Muscle of back (tissue), 3 donors: ENCODE measurements at regions not wholly inside any gene's neighbourhood (a gene's known extent, or its start where the extent isn't known, plus 50 kb on each side); places are given as distances from the start of the nearest gene placed in this dataset.

Experiments
- DNase-seq, 3 donors: peaks; one replicate each; pipeline versions ENCODE4 v3.0.0 to v3.0.0-alpha.2; 2013

DNA sequence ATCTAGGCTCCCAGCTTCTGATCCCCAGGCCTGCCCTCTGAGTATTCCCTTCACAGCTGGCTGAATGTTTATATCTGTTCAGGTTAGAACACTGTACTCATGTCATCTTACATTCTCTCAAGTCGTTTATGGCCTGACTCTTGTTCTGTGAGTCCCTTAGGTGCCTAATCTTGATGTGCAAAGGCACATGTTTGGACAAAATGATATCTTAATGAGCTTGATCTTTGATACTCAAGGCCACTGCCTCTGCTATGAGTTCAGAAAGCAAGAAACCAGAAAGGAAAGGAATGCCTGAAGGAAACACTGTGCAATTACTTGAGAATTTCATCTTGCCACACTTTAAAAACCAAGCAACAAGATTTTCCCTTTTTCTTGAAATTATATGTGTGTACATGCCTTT lies 391.8 kb upstream of the ZNF608 start:
- DNase-seq: no peak

DNA sequence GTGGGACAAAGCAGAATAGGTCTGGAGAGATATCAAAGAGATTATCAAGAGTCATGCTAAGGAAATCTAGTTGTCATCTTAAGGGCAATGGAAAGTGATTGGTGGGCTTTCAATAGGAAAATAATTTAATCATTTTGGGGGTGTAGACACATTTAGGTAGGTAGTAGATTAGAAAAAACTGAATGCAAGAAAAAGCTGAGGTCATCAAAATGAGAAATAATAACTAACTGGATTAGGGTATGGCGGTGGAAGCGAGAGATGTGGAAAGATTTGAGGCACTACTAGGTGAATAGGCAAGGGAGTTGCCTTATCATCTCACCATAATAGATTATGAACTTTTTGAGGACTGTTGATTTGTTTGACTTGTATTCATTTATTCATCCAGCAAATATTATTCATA lies 393.2 kb upstream of the ZNF608 start:
- no peak for DNase-seq

DNA sequence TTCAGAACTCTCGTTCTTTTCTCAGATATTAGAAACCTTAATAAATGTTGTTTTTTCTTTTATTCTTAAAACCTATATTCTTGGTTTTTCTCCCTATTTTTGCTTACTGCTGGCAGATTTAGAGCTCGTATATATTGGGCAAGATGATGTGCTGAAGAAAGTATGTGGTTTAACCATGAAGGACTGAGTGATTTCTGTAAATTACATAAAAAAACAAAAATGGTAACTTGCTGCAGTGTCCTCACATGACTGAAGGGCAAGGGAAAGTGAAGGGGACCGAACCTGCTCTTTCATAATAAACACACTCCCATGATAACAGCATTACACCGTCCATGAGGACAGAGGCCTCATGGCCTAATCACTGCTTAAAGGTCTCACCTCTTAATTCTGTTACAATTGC lies 393.8 kb upstream of the ZNF608 start:
- DNase-seq: peak in 1 of 3 donors; percentile 16

DNA sequence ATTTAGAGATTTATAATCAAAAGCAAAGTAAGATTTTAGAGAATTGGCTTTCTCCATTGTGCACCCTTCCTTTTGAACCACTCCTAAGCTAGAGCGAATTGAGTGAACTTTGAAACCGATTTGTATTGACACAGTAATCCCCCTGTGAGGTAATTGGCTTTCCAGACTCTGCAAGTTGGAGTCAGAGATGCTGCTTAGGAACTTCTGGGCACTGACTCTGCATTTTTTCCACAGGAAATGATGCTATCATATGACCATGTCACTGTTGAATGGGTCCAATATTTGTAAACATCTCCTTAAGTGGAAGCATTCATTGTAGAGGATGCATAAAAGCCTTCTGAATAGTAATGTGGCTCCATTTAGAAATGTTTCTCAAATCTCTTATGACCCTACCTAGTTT lies 394.4 kb upstream of the ZNF608 start:
- DNase-seq: peak; percentile 80 to 93 (median 86)

DNA sequence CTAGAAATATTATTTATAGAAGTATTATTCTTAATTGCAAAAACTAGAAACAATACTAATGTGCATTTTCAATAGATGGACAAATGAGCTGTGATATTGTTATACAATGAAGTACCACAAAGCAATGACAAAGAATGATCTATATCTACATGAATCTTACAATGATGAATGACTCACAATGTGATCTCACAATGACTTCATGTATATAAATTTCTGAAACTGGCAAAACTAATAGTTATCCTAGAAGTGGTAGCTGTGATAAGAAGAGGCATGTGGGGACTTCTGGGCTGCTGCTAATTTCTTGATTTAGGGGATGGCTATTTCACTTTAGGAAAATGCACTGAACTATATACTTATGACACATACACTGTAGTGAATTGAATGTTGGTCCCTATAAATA lies 396.0 kb upstream of the ZNF608 start:
- no peak for DNase-seq

DNA sequence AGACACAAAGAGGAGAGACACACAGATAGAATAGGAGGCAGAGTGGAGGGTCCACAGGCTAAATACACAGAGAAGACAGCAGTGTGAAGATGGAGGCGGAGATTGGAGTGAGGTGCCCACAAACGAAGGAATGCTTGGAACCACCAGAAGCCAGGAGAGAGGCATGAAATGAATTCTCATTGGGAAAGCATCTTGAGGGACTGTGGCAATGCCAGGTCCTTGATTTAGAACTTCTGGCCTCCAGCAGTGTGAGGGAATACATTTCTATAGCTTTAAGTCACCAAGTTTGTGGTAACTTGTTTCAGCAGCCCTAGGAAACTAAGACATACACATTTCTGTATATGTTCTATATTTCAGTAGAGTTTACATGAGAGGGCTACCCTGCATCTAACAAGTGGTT lies 396.6 kb upstream of the ZNF608 start:
- DNase-seq: no peak

DNA sequence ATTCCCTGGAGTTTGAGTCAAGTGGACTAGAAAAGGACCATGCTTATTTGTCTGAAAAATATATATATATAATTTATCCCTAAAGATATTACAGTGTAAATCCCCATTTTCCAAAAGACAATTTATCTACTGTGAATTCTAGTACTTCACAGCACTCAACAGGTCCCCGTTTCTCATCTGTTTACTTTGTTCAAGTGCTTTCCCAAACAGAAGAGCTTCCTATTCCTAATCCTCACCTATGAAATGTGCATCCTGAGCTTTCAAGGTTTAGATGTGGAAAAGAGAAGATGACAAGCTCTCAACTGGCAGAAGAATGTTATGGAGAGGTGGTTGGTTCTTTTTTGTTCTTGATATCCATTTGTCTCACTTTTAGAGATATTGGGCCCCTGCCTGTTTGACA lies 401.6 kb upstream of the ZNF608 start:
- DNase-seq: no peak

DNA sequence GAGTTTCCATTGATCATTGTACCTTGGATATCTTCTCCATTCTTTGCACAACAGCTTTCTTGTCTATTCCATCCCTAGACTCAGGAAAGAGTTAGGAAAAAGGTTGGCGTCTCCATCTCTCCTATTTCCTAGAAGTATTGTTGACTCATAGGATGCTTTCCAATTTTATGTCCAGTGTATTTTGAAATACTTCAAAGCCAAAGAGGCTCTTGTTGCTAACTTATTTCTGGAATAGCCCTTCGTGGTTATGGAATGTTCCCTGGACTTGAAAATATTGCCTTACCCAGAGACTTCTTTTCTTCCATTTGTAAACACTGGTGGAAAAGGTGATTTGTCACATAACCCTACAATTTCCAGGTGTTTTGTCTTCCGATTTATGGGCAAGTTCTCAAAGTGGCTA lies 402.3 kb upstream of the ZNF608 start:
- DNase-seq: peak in 1 of 3 donors; percentile 12

DNA sequence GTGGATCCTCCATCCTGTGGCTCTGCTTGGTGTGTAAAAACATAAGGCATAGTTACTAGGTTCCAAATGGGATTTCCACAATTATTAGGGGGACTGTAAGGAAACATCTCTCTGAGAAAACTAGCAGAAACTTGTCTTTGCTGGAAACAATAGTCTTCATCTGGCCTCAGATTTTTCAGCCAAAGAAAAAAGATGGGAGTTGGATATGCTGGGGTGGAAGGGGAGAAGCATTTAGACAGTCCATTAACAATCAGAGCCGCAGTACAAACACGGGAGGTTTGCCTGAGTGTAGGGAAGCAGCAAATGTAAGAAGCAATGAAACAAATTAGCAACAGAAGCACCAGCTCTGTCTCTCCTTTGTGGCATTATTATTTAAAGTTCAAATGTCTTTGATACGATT lies 402.7 kb upstream of the ZNF608 start:
- DNase-seq: peak in 2 of 3 donors; percentile 38 to 55

DNA sequence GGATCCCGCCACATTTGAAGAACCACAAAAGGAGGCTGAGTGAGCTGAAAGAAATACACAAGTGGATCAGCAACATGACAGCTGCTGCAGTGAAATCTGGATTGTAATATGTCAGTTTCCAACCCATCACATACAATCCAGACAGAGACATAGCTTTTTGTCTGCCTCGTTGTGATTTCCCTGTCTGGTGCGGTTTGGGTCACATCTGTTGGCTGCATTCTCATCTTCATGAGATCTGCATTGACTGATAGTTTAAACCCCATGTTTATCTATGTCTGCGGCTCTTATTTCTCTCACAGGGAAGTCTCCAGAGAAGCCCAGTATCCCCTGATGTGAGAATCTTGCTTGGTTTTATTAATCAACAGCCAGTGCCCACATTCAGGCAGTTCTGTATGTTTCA lies 403.1 kb upstream of the ZNF608 start:
- DNase-seq: peak; percentile 32 to 72 (median 61)

DNA sequence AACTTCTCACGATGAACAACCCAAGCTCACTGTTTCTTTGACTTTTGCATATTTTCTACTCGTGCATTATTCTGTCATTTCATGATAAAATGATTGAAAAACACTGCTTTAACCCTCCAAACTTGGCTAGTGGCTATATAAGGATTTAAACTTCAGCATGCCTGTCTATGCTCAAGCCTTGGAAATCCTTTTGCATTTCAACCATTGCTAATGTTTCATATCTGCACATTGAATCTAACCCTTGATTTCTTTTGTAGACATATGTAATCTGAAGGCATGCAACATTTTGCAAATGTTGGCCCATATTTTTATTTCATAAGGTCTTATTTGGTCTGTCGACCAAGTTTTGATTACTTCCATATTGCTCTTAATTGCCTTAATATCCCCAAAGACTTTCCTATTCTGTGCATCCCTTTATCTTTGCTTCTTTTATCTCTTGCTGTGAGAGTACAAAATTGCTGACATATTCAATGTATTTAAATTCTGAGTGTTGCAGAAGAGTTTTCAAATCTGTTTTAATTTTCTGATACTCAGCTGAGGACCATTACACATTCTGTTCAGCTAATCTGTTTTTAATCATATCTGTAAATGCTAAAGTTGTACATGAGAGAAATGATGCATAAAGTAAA lies 403.7 kb upstream of the ZNF608 start:
- DNase-seq: peak; percentile 56 to 85 (median 65)

DNA sequence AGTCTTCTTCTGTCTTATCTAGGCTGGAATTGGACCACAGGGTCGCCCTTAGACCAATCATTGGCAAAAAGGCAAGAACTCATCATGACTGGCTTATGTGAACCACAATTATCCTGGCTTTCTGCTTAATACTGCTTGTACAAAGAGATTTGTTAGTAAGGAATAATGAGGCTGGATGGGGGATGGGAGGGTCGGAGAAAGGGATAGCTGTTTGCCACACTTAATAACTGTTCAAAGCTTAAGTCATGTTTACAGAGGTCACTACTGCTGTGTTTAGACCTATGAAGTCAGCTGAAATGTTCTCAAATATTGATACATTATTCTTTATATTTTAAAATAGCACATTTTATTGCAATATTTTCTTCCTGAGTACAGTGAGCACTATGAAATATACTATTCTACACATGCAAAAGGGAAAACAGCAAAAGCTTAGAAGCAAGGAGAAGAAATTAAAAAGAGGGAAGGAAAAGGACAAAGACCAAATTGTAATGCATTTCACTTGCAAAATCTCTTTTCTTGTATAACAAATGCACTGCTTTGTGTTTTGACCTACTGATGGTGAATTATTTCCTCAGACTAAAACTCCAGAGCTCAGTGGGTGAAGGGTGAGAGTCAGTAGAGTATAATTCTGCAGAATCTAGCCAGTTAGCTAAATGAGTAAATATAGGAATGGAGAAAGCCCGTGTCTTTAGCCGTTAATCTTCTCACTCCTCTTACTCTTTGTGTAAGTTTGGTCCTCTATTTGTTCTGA lies 404.9 kb upstream of the ZNF608 start:
- peak in 1 of 3 donors; percentile 32 for DNase-seq

DNA sequence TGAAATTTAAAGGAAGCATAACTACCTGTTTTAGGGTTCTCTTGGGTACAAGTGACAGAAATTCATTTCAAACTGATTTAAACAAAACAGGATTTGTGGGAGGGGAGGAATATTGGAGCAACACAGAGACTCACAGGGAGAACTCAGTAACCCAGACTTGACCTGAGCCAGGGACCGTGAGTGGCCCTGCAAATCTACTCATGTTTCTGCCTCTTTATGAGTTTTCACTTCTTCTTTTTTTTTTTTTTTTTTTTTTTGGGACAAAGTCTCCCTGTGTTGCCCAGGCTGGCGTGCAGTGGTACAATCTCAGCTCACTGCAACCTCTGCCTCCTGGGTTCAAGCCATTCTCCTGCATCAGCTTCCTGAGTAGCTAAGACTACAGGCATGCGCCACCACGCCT lies 405.6 kb upstream of the ZNF608 start:
- no peak for DNase-seq

DNA sequence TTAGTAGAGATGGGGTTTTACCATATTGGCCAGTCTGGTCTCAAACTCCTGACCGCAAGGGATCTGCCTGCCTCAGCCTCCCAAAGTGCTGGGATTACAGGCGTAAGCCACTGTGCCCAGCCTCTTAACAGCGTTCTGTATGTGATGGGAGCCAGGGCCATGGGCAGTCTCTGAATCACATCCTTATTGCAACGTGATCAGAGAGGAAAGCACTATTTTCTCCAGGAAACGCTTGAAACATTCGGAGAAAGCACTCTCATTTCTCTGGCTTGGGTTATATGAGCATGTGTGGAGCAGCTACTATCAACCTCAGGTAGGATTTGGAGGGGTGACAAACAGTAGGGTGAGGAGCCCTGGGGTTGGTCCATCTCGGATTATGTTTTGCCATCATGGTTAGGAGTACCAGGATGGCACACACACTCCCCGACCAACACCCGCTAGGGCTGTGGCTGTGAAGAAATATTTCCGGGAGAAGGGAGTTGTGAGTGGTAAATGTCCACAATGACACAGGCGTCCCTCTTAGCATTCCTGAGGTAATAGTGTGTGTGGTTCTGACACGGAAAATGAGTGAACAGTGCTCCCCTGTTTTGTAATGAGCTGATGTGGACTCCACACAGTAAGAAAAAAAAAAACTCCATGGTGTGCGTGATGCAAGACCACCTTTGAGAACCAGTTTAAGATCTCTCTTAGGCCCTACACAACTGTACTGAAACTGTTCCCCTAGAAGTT lies 406.2 kb upstream of the ZNF608 start:
- DNase-seq: no peak

DNA sequence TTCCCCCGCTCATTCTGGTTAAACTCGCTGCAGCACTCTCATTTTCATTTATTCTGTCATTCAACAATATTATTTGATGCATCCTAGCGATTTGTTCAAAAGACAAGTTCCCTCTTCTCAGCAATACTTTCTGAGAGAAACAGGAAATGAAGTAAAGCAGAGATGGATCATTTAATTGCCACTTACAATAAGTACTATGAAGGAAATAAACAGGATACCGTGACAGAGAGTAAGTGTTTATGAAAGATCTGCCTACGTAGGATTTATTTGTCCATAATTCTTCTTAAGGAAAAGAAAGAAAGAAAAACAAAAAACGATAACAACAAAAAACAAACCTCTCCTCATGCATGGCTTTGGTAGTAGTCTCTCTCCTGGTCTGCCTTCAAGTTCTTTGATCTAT lies 406.8 kb upstream of the ZNF608 start:
- no peak for DNase-seq

DNA sequence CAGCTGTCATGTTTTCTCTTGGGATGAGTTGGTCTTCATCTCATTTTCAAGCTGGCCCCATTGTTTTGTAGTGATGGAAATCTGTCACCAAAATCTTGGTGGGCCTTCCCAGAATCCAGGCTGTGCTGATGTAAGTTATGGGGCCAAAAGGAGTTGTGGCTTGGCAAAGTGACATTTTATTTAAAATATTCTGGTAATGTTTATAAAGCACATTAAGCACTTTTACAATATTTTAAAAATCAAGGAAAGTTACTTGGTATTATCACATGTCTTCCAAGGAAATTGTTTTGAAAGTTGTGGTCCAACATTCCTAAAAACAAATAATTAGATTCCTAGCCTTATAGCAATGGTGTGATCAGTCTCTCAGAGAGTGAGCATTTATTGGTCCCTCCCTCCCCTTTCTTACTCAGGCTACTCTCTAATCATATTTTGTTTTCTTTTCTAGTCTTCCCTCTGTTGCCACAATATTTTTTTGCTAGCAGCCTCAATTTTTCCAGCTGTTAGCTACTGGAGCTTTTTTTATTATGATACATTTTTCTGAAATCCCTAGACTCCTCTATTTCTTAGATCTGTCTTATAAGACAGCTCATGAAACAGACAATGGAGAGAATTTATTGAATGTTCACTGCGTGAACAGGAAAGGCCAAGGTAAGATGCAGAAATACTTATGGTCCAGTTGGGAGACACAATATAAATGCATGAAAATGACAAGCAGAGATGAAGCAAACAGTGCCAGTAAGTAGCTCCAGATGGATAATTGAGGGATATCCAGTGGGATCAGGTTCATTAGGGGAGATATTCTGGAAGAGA lies 408.1 kb upstream of the ZNF608 start:
- DNase-seq: peak; percentile 58 to 82 (median 71)

DNA sequence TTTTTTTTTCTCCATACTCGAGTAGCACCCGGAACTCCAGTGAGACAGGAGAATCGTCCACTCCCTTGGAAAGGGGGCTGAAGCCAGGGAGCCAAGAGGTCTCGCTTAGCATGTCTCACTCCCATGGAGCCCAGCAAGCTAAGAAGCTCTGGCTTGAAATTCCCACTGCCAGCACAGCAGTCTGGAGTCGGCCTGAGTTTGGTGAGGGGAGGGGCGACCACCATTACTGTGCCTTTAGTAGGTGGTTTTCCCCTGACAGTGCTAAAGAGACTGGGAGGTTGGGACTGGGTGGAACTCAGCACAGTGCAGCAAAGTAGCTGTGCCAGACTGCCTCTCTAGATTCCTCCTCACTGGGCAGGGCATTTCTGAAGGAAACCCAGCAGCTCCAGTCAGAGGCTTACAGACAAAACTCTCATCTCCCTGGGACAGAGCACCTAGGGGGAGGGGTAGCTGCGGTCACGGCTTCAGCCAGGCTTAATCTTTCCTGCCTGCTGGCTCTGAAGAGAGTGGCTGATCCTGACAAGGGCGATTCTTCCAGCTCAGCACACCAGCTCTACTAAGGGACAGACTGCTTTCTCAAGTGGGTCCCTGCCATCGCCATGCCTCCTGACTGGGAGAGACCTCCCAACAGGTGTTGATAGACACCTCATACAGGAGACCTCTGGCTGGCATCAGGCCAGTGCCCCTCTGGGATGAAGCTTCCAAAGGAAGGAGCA lies 414.5 kb upstream of the ZNF608 start:
- no peak for DNase-seq

DNA sequence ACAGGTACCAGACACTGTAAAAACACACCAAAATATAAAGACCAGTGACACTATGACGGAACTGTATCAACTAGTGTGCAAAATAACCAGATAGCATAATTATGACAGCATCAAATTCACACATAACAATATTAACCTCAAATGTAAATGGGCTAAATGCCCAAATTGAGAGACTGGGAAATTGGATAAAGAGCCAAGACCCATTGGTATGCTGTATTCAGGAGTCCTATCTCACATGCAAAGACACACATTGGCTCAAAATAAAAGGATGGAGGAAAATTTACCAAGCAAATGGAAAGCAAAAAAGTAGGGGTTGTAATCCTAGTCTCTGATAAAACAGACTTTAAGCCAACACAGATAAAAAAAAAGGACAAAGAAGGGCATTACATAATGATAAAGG lies 416.3 kb upstream of the ZNF608 start:
- DNase-seq: no peak

DNA sequence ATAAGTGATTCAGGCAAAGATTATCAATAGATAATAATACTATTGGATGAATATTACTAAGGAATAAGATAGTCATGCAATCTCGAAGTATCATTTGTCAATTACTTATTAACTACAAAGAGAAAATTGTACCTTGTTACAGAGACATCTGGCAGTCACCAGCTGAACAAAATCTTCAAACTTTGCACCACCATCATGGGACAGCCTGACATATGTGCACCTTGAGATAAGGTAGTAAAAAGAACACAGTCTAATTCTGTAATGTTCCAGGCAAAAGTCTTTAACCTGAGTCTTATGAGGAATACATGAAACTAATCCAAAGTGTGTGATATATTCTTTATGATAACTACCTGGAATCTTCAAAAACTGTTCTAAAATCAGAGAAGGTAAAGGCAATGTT lies 423.0 kb upstream of the ZNF608 start:
- DNase-seq: no peak

DNA sequence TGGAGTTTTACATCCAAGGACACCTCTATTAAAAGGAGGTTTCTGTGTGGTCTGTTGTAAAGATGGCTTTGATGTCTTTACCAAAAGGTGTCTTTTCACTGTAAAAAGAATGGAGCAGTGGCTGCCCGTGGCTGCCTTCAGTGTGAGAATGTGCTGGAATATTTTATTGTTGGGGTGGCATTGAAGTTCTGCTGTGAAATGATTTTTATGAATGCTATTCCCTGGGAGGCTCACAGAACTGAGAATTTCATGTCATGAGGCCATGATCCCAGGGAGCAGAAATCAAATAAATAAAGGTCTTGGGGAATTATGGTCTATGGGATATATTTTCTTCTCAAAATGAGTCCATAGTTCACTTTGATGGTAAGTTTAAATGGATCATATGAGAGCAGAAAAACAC lies 425.2 kb upstream of the ZNF608 start:
- DNase-seq: no peak

DNA sequence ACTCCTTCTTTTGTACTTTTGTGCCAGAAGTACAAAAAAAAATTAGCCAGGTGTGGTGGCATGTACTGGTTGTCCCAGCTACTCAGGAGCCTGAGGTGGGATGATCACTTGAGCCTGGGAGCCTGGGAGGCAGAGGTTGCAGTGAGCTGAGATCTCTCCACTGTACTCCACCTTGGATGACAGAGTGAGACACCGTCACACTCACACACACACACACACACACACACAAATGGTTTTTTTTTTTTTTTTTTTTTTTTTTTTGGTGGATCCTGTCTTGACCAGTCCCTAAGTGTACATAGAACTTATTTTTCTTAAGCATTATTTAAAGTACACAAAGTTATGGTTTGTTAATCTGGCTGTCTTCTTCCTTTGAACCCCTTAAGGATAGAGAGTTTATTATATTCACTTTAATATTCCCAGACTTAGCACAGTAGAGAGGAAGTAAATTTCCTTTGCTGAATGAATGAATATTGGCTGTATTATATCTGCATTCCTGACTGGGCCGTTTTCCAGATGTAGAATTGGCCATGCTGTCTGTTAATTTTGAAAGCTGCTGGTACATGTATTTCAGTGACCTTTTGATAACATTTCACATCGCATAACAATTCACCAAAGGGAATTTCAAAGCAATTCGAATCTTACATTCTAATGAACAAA lies 429.0 kb upstream of the ZNF608 start:
- no peak for DNase-seq
